HepG2 (cell line): ENCODE measurements at regions not wholly inside any gene's neighbourhood (a gene's known extent, or its start where the extent isn't known, plus 50 kb on each side); places are given as distances from the start of the nearest gene placed in this dataset.

Experiments
- ATAC-seq: fragments of 200-7000 bp; cut with Tn5 transposase; 3 replicates; pipeline ENCODE4 v1.9.1; 2020; ENCODE audit warnings: mild to moderate bottlenecking, moderate library complexity
- BruUV-seq: library from RNA; stranded (reverse); fragments of 400-500 nt; replicated peaks from 2 replicates; lab custom pipeline; 2021; lab: Mats Ljungman, UMichigan
- CTCF ChIA-PET: fragments of 300-600 bp; formaldehyde crosslinking; extraction: SDS; loops from one replicate; lab custom pipeline; 2021; ENCODE audit warnings: low total read pairs, inconsistent platforms, low intra/inter-chr PET ratio; lab: Yijun Ruan, JAX
- POLR2A ChIA-PET: fragments of 350-600 bp; sonication (Branson Sonifier 250); formaldehyde crosslinking; loops from one replicate; lab custom pipeline; 2020; ENCODE audit warnings: antibody characterized with exemption, inconsistent platforms; lab: Yijun Ruan, JAX
- DNase-seq: peaks from one replicate; pipeline ENCODE4 v3.0.0-alpha.2; 2015; ENCODE audit warnings: low spot score
- FAIRE-seq: peaks from 3 replicates; lab custom pipeline; 2011; peaks lifted over from hg19 to GRCh38; lab: Jason Lieb, UNC
- H2AFZ ChIP-seq: one replicate; pipeline ENCODE4 v1.6.1; 2011; ENCODE audit warnings: low read length, inconsistent platforms
- H3K27ac ChIP-seq: fragments of 300-600 bp; 3 replicates; pipeline ENCODE4 v1.8.0; 2011; ENCODE audit warnings: mixed run types, mild to moderate bottlenecking, mixed read lengths, low read length, inconsistent platforms; ENCODE audit not compliant: insufficient read depth; ENCODE audit errors: extremely low read length
- H3K27me3 ChIP-seq, 2 experiments: fragments of 200-600 bp in 1 of 2; 2 replicates in 1 of 2; 3 replicates in 1 of 2; pipeline versions ENCODE4 v1.6.0 to v1.8.0; 2011; ENCODE audit warnings: low read length in 2 of 2, mild to moderate bottlenecking in 2 of 2, moderate library complexity in 2 of 2, inconsistent platforms in 1 of 2; ENCODE audit not compliant: insufficient read depth in 2 of 2, control insufficient read depth in 1 of 2
- H3K36me3 ChIP-seq, 2 experiments: fragments of 200-600 bp in 1 of 2; replicated peaks in 1 of 2; 2 replicates in 1 of 2; 3 replicates in 1 of 2; pipeline versions ENCODE4 v1.5.1 to v1.8.0; 2011; ENCODE audit warnings: low read length in 2 of 2, inconsistent platforms in 1 of 2; ENCODE audit not compliant: insufficient read depth in 2 of 2, control insufficient read depth in 1 of 2
- H3K4me1 ChIP-seq: 2 replicates; pipeline ENCODE4 v1.5.1; 2012; ENCODE audit warnings: low read length, inconsistent platforms; ENCODE audit not compliant: insufficient read depth
- H3K4me2 ChIP-seq: 2 replicates; pipeline ENCODE4 v1.6.0; 2011; ENCODE audit warnings: low read depth, low read length, inconsistent platforms
- H3K4me3 ChIP-seq, 3 experiments: fragments of 200-600 bp in 1 of 3; sonication (generic), shearing (Covaris generic) in 1 of 3; replicated peaks in 1 of 3; 2 replicates each; pipeline ENCODE4 v1.5.1; 2011 to 2016; ENCODE audit warnings: low read length in 3 of 3, inconsistent platforms in 2 of 3, low read depth in 2 of 3, mild to moderate bottlenecking in 2 of 3, control low read depth in 1 of 3, mixed read lengths in 1 of 3; ENCODE audit not compliant: insufficient read depth in 1 of 3
- H3K79me2 ChIP-seq: one replicate; pipeline ENCODE4 v1.6.1; 2011; ENCODE audit warnings: low read length, inconsistent platforms; ENCODE audit not compliant: insufficient read depth
- H3K9ac ChIP-seq: 2 replicates; pipeline ENCODE4 v1.6.0; 2011; ENCODE audit warnings: mild to moderate bottlenecking, low read depth, low read length, inconsistent platforms; ENCODE audit not compliant: insufficient read depth
- H3K9me3 ChIP-seq: 2 replicates; pipeline ENCODE4 v1.5.1; 2012; ENCODE audit warnings: mild to moderate bottlenecking, low read length
- H4K20me1 ChIP-seq: 2 replicates; pipeline ENCODE4 v1.6.0; 2011; ENCODE audit warnings: inconsistent platforms, mild to moderate bottlenecking, low read length, moderate library complexity; ENCODE audit not compliant: insufficient read depth
- FOSL1 ChIP-seq: sonication (generic); formaldehyde crosslinking; IDR thresholded peaks from 2 replicates; pipeline ENCODE4 v1.9.0; 2021; ENCODE audit warnings: missing genetic modification reagents, borderline replicate concordance
- HOXA3 ChIP-seq: sonication (generic); formaldehyde crosslinking; IDR thresholded peaks from 2 replicates; pipeline ENCODE4 v1.5.0; 2020; ENCODE audit warnings: missing genetic modification reagents
- PLRG1 ChIP-seq: fragments of 450-650 bp; conservative IDR thresholded peaks from 2 replicates; pipeline ENCODE4 v1.6.1; 2016
- SIX4 ChIP-seq: sonication (generic); formaldehyde crosslinking; IDR thresholded peaks from 2 replicates; pipeline ENCODE4 v1.4.0; 2020; ENCODE audit warnings: missing genetic modification reagents
- SMARCE1 ChIP-seq: fragments of 450-650 bp; IDR thresholded peaks from 2 replicates; pipeline ENCODE4 v1.6.1; 2017; ENCODE audit warnings: borderline replicate concordance
- STAT5B ChIP-seq: sonication (generic); formaldehyde crosslinking; IDR thresholded peaks from 2 replicates; pipeline ENCODE4 v1.4.0; 2020; ENCODE audit warnings: missing genetic modification reagents
- ZFP41 ChIP-seq: sonication (generic); formaldehyde crosslinking; IDR thresholded peaks from 2 replicates; pipeline ENCODE4 v1.4.0; 2020; ENCODE audit warnings: mild to moderate bottlenecking, missing genetic modification reagents, borderline replicate concordance
- ZFY ChIP-seq: sonication (generic); formaldehyde crosslinking; IDR thresholded peaks from 2 replicates; pipeline ENCODE4 v1.4.0; 2020; ENCODE audit warnings: missing genetic modification reagents
- ZNF207 ChIP-seq: fragments of 450-650 bp; IDR thresholded peaks from 2 replicates; pipeline ENCODE4 v1.6.1; 2016; ENCODE audit warnings: antibody characterized with exemption, borderline replicate concordance
- ZNF567 ChIP-seq: sonication (generic); formaldehyde crosslinking; IDR thresholded peaks from 2 replicates; pipeline ENCODE4 v1.8.1; 2023; ENCODE audit warnings: mild to moderate bottlenecking, missing genetic modification reagents, borderline replicate concordance
- ZNF580 ChIP-seq: IDR thresholded peaks from 2 replicates; pipeline ENCODE4 v1.6.1; 2016; ENCODE audit warnings: low read depth, borderline replicate concordance
- ZNF883 ChIP-seq: sonication (generic); formaldehyde crosslinking; IDR thresholded peaks from 2 replicates; pipeline ENCODE4 v1.5.1; 2020; ENCODE audit warnings: mild to moderate bottlenecking, missing genetic modification reagents; ENCODE audit errors: not compliant biosample characterization
- ZSCAN25 ChIP-seq: sonication (generic); formaldehyde crosslinking; IDR thresholded peaks from 2 replicates; pipeline ENCODE4 v1.8.0; 2022; ENCODE audit warnings: mild to moderate bottlenecking, missing genetic modification reagents
- ZUFSP ChIP-seq: sonication (generic); formaldehyde crosslinking; IDR thresholded peaks from 2 replicates; pipeline ENCODE4 v1.9.0; 2021; ENCODE audit warnings: missing genetic modification reagents, mild to moderate bottlenecking, borderline replicate concordance
- WGBS: methylation state at CpG from one replicate; pipeline ENCODE4 v1.1.6; 2017; ENCODE audit warnings: low lambda C conversion rate; 5-methylcytosine and 5-hydroxymethylcytosine counted together
- in situ Hi-C: cut with HindIII; loops from 2 replicates; pipeline ENCODE4 v1.10.0; 2017; ENCODE audit warnings: low pct_unique_long_range_greater_than_20kb; ENCODE audit not compliant: extremely low pct_ligation_motif_present
- intact Hi-C: fragments of 100-400 bp; cut with micrococcal nuclease; formaldehyde crosslinking; loops from one replicate; pipeline ENCODE4 v1.10.0; 2022; ENCODE audit not compliant: unreplicated experiment
- TF ChIP-seq, protein P1 (sequence below): sonication (generic); formaldehyde crosslinking; IDR thresholded peaks from 2 replicates; pipeline ENCODE4 v1.4.0; 2020; ENCODE audit warnings: missing genetic modification reagents, mild to moderate bottlenecking, borderline replicate concordance

DNA sequence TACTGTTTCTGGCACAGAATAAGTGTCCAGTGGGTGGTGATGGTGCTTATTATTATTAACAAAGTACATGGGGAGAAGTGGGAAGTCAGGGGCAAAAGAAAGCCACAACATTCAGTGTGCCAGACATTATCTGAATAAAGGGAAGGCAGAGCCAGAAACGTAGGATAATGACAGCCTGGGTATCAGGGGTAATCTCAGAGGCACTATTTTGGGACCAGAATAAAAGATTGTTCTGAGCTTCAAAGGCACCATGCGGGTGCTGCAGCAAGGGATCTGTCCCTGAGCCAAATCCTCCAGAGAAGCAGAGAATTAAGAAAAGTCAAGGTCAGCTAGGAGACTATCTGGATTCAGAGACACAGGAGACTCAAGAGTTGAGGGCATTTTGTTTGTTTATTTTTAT lies 328.8 kb upstream of the GATB start:
- no peaks in the 10 kb centered on the region for H3K79me2 ChIP-seq
- in situ Hi-C loops, result no loop called here
- H4K20me1 ChIP-seq, result no peaks in the 10 kb centered on the region
- intact Hi-C loops, result no loop called here
- no peaks in the 10 kb centered on the region for H3K36me3 ChIP-seq
- BruUV-seq, result no TSS peak
- no peaks in the 10 kb centered on the region for H3K9me3 ChIP-seq
- ATAC-seq (no peak), FAIRE-seq (no peak), DNase-seq (no peak)
- no peak for TF ChIP-seq HOXA3 (CRISPR knock-in tag)
- TF ChIP-seq, protein P1, sequence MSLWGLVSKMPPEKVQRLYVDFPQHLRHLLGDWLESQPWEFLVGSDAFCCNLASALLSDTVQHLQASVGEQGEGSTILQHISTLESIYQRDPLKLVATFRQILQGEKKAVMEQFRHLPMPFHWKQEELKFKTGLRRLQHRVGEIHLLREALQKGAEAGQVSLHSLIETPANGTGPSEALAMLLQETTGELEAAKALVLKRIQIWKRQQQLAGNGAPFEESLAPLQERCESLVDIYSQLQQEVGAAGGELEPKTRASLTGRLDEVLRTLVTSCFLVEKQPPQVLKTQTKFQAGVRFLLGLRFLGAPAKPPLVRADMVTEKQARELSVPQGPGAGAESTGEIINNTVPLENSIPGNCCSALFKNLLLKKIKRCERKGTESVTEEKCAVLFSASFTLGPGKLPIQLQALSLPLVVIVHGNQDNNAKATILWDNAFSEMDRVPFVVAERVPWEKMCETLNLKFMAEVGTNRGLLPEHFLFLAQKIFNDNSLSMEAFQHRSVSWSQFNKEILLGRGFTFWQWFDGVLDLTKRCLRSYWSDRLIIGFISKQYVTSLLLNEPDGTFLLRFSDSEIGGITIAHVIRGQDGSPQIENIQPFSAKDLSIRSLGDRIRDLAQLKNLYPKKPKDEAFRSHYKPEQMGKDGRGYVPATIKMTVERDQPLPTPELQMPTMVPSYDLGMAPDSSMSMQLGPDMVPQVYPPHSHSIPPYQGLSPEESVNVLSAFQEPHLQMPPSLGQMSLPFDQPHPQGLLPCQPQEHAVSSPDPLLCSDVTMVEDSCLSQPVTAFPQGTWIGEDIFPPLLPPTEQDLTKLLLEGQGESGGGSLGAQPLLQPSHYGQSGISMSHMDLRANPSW, result no peak
- TF ChIP-seq ZFY, result no peak
- TF ChIP-seq ZNF567 (CRISPR knock-in tag), result no peak
- no peak for TF ChIP-seq ZNF207
- no peak for TF ChIP-seq SIX4 (CRISPR knock-in tag)
- TF ChIP-seq FOSL1 (CRISPR knock-in tag), result no peak
- no peak for TF ChIP-seq ZFP41 (CRISPR knock-in tag)
- no peak for TF ChIP-seq ZNF580
- TF ChIP-seq ZNF883 (CRISPR knock-in tag), result no peak
- no peak for TF ChIP-seq SMARCE1
- TF ChIP-seq PLRG1, result no peak
- no peak for TF ChIP-seq ZUFSP (CRISPR knock-in tag)
- TF ChIP-seq ZSCAN25 (CRISPR knock-in tag), result no peak
- TF ChIP-seq STAT5B (CRISPR knock-in tag), result no peak
- H3K4me2 ChIP-seq, result no peak overlapping the region
- H2AFZ ChIP-seq, result no peak overlapping the region
- no peak overlapping the region for H3K4me3 ChIP-seq
- H3K9ac ChIP-seq, result no peak overlapping the region
- no peaks in the 10 kb centered on the region for H3K4me1 ChIP-seq
- 25% methylated on average over 2 of the region's 2 CpGs for WGBS
- no peak overlapping the region for H3K27ac ChIP-seq
- CTCF ChIA-PET, result no interaction called here
- POLR2A ChIA-PET, result no interaction called here
- no peaks in the 10 kb centered on the region; a peak in 1 of 5 replicates for H3K27me3 ChIP-seq
